Activated CD4-positive, alpha-beta T cell treated with anti-CD3 and anti-CD28 coated beads, Interleukin-2, amount 50 U/mL, for 4 hours (primary cell): ENCODE measurements at regions not wholly inside any gene's neighbourhood (a gene's known extent, or its start where the extent isn't known, plus 50 kb on each side); places are given as distances from the start of the nearest gene placed in this dataset.
"Not testable (repeated sequence)": the region's sequence is repeated elsewhere in the genome, so short reads cannot be mapped to it uniquely, and the experiment has no call there.

ENCODE experiments used
- DNase-seq, 2 experiments: peaks; one replicate each; pipeline ENCODE4 v3.0.0-alpha.2; 2020

- DNase-seq, result no peak
These were observed 145.9 kb upstream of the TLE4 start for GRCh38 chr9:79425840-79426239.

GRCh38 chr9:79428422-79428821 is 143.3 kb upstream of the TLE4 start:
- no peak for DNase-seq

- no peak for DNase-seq
These were observed 141.1 kb upstream of the TLE4 start for GRCh38 chr9:79430619-79431018.

GRCh38 chr9:79431019-79431679 is 140.6 kb upstream of the TLE4 start:
- no peak for DNase-seq

- no peak for DNase-seq
These were observed 139.3 kb upstream of the TLE4 start for GRCh38 chr9:79432485-79432884.

GRCh38 chr9:79433703-79434102 is 138.1 kb upstream of the TLE4 start:
- DNase-seq, result no peak

GRCh38 chr9:79439221-79439620 is 132.5 kb upstream of the TLE4 start:
- not testable (repeated sequence) for DNase-seq

GRCh38 chr9:79446523-79447307 is 125.0 kb upstream of the TLE4 start:
- DNase-seq, result no peak

GRCh38 chr9:79447308-79447605 is 124.5 kb upstream of the TLE4 start:
- no peak for DNase-seq

GRCh38 chr9:79447762-79448161 is 124.0 kb upstream of the TLE4 start:
- DNase-seq, result no peak

GRCh38 chr9:79452265-79452664 is 119.5 kb upstream of the TLE4 start:
- no peak for DNase-seq

GRCh38 chr9:79461712-79462111 is 110.1 kb upstream of the TLE4 start:
- no peak for DNase-seq

GRCh38 chr9:79465156-79465555 is 106.6 kb upstream of the TLE4 start:
- no peak for DNase-seq

GRCh38 chr9:79469164-79469563 is 102.6 kb upstream of the TLE4 start:
- DNase-seq, result no peak

- no peak for DNase-seq
These were observed 100.8 kb upstream of the TLE4 start for GRCh38 chr9:79470954-79471353.

GRCh38 chr9:79471580-79472543 is 99.9 kb upstream of the TLE4 start:
- no peak for DNase-seq

GRCh38 chr9:79473704-79474103 is 98.1 kb upstream of the TLE4 start:
- no peak for DNase-seq

- DNase-seq, result no peak
These were observed 94.4 kb upstream of the TLE4 start for GRCh38 chr9:79477241-79477840.

- DNase-seq, result no peak
These were observed 93.6 kb upstream of the TLE4 start for GRCh38 chr9:79477955-79478771.

GRCh38 chr9:79480639-79481038 is 91.1 kb upstream of the TLE4 start:
- DNase-seq, result no peak

GRCh38 chr9:79481846-79482477 is 89.8 kb upstream of the TLE4 start:
- DNase-seq, result no peak

- no peak for DNase-seq
These were observed 86.5 kb upstream of the TLE4 start for GRCh38 chr9:79485258-79485657.
